ENCODE measurements at regions not wholly inside any gene's neighbourhood (a gene's known extent, or its start where the extent isn't known, plus 50 kb on each side); places are given as distances from the start of the nearest gene placed in this dataset.

GRCh38 chr3:174336784-174337183 lies 522.4 kb upstream of the NAALADL2 start:
- no peak for TF ChIP-seq CTCF (IDR thresholded peaks at IDR 0.05; ENCODE audit: low read length, missing control alignments)
- DNase-seq (ENCODE audit: low read depth): no peak
- H3K4me3 ChIP-seq (replicated peaks; ENCODE audit: low read depth, low read length): no peak overlapping the region

GRCh38 chr3:174337227-174337626 lies 521.9 kb upstream of the NAALADL2 start:
- TF ChIP-seq CTCF (IDR thresholded peaks at IDR 0.05; ENCODE audit: low read length, missing control alignments): no peak
- DNase-seq (ENCODE audit: low read depth): no peak
- no peak overlapping the region for H3K4me3 ChIP-seq (replicated peaks; ENCODE audit: low read depth, low read length)

GRCh38 chr3:174340624-174341587 lies 518.2 kb upstream of the NAALADL2 start:
- DNase-seq (ENCODE audit: low read depth): no peak
- H3K4me3 ChIP-seq (replicated peaks; ENCODE audit: low read depth, low read length): no peak overlapping the region
- TF ChIP-seq CTCF (IDR thresholded peaks at IDR 0.05; ENCODE audit: low read length, missing control alignments): no peak

GRCh38 chr3:174342171-174342570 lies 517.0 kb upstream of the NAALADL2 start:
- no peak overlapping the region for H3K4me3 ChIP-seq (replicated peaks; ENCODE audit: low read depth, low read length)
- TF ChIP-seq CTCF (IDR thresholded peaks at IDR 0.05; ENCODE audit: low read length, missing control alignments): no peak
- DNase-seq (ENCODE audit: low read depth): no peak

GRCh38 chr3:174342941-174343501 lies 516.1 kb upstream of the NAALADL2 start:
- DNase-seq (ENCODE audit: low read depth): peak; percentile 23
- TF ChIP-seq CTCF (IDR thresholded peaks at IDR 0.05; ENCODE audit: low read length, missing control alignments): no peak
- no peak overlapping the region for H3K4me3 ChIP-seq (replicated peaks; ENCODE audit: low read depth, low read length)

GRCh38 chr3:174346141-174346540 lies 513.0 kb upstream of the NAALADL2 start:
- DNase-seq (ENCODE audit: low read depth): no peak
- TF ChIP-seq CTCF (IDR thresholded peaks at IDR 0.05; ENCODE audit: low read length, missing control alignments): no peak
- H3K4me3 ChIP-seq (replicated peaks; ENCODE audit: low read depth, low read length): no peak overlapping the region
